Progenitor cell of endocrine pancreas (in vitro differentiated cells): ENCODE measurements at regions not wholly inside any gene's neighbourhood (a gene's known extent, or its start where the extent isn't known, plus 50 kb on each side); places are given as distances from the start of the nearest gene placed in this dataset.

ENCODE experiments used
- DNase-seq: peaks from one replicate; pipeline ENCODE4 v3.0.0; 2021; ENCODE audit warnings: low spot score; ENCODE audit not compliant: unreplicated experiment
- H3K27ac Mint-ChIP-seq: 2 replicates; pipeline ENCODE4 v1.8.0; 2021; ENCODE audit warnings: mild to moderate bottlenecking, moderate library complexity, mixed read lengths
- H3K27me3 Mint-ChIP-seq: 2 replicates; pipeline ENCODE4 v1.8.0; 2021; ENCODE audit warnings: mixed read lengths
- H3K36me3 Mint-ChIP-seq: 2 replicates; pipeline ENCODE4 v1.8.0; 2022; ENCODE audit warnings: mixed read lengths; ENCODE audit not compliant: insufficient read depth
- H3K4me1 Mint-ChIP-seq: 2 replicates; pipeline ENCODE4 v1.8.0; 2021; ENCODE audit warnings: low read depth, mixed read lengths
- H3K4me3 Mint-ChIP-seq: 2 replicates; pipeline ENCODE4 v1.8.0; 2021; ENCODE audit warnings: low read depth, mild to moderate bottlenecking, moderate library complexity, mixed read lengths
- H3K9me3 Mint-ChIP-seq: 2 replicates; pipeline ENCODE4 v1.8.0; 2021; ENCODE audit warnings: low read depth, mixed read lengths
- CTCF ChIP-seq: fragments of 200-600 bp; sonication (generic); IDR thresholded peaks from one replicate; pipeline ENCODE4 v1.5.0; 2021; ENCODE audit warnings: antibody characterized with exemption, mild to moderate bottlenecking; ENCODE audit not compliant: unreplicated experiment

- peaks cover 12% of the 10 kb centered on the region for H3K4me1 Mint-ChIP-seq
Measured at GRCh38 chrX:104435249-104435648, 130.8 kb upstream of the IL1RAPL2 start.

GRCh38 chrX:104432321-104432720, 133.7 kb upstream of the IL1RAPL2 start:
- H3K27me3 Mint-ChIP-seq, result peaks cover 5% of the 10 kb centered on the region
- peaks cover 15% of the 10 kb centered on the region for H3K9me3 Mint-ChIP-seq
- TF ChIP-seq CTCF, result no peak
- no peak overlapping the region for H3K27ac Mint-ChIP-seq
- H3K4me3 Mint-ChIP-seq, result no peak overlapping the region
- H3K4me1 Mint-ChIP-seq, result peaks cover 15% of the 10 kb centered on the region
- DNase-seq, result no peak
- H3K36me3 Mint-ChIP-seq, result peaks cover 1% of the 10 kb centered on the region

More at GRCh38 chrX:104435249-104435648, 130.8 kb upstream of the IL1RAPL2 start:
- H3K36me3 Mint-ChIP-seq, result peaks cover 1% of the 10 kb centered on the region
- no peak for DNase-seq
- peaks cover 19% of the 10 kb centered on the region for H3K9me3 Mint-ChIP-seq
- no peak overlapping the region for H3K27ac Mint-ChIP-seq
- H3K4me3 Mint-ChIP-seq, result no peak overlapping the region
- TF ChIP-seq CTCF, result no peak
- H3K27me3 Mint-ChIP-seq, result peaks cover 5% of the 10 kb centered on the region

GRCh38 chrX:104430742-104431119, 135.3 kb upstream of the IL1RAPL2 start:
- Mint-ChIP-seq H3K27ac (no peak overlapping the region), H3K9me3 (peaks cover 21% of the 10 kb centered on the region), H3K36me3 (peaks cover 1% of the 10 kb centered on the region), H3K4me1 (peaks cover 30% of the 10 kb centered on the region), H3K4me3 (no peak overlapping the region), H3K27me3 (peaks cover 3% of the 10 kb centered on the region)
- no peak for TF ChIP-seq CTCF
- DNase-seq, result no peak

GRCh38 chrX:104430072-104430741, 135.8 kb upstream of the IL1RAPL2 start:
- DNase-seq, result no peak
- TF ChIP-seq CTCF, result no peak
- Mint-ChIP-seq H3K4me1 (peaks cover 32% of the 10 kb centered on the region), H3K9me3 (peaks cover 22% of the 10 kb centered on the region), H3K36me3 (peaks cover 1% of the 10 kb centered on the region), H3K4me3 (no peak overlapping the region), H3K27ac (no peak overlapping the region), H3K27me3 (peaks cover 3% of the 10 kb centered on the region)

GRCh38 chrX:104428231-104428630, 137.8 kb upstream of the IL1RAPL2 start:
- Mint-ChIP-seq H3K27ac (no peak overlapping the region), H3K4me3 (no peak overlapping the region), H3K9me3 (peaks cover 15% of the 10 kb centered on the region), H3K4me1 (peaks cover 32% of the 10 kb centered on the region), H3K27me3 (peaks cover 3% of the 10 kb centered on the region), H3K36me3 (no peaks in the 10 kb centered on the region)
- TF ChIP-seq CTCF, result no peak
- no peak for DNase-seq
